ENCODE measurements at regions not wholly inside any gene's neighbourhood (a gene's known extent, or its start where the extent isn't known, plus 50 kb on each side); places are given as distances from the start of the nearest gene placed in this dataset.
"Not testable (repeated sequence)": the region's sequence is repeated elsewhere in the genome, so short reads cannot be mapped to it uniquely, and the experiment has no call there.

- DNase-seq (ENCODE audit: low spot score): no peak
Observed at GRCh38 chr6:50467931-50468330, 245.4 kb upstream of the TFAP2D start.

GRCh38 chr6:50471041-50471440, 242.3 kb upstream of the TFAP2D start:
- no peak for DNase-seq (ENCODE audit: low spot score)

GRCh38 chr6:50510361-50510760, 203.0 kb upstream of the TFAP2D start:
- no peak for DNase-seq (ENCODE audit: low spot score)

GRCh38 chr6:50520326-50521266, 192.7 kb upstream of the TFAP2D start:
- no peak for DNase-seq (ENCODE audit: low spot score)

GRCh38 chr6:50524341-50524740, 189.0 kb upstream of the TFAP2D start:
- no peak for DNase-seq (ENCODE audit: low spot score)

GRCh38 chr6:50527985-50528384, 185.3 kb upstream of the TFAP2D start:
- no peak for DNase-seq (ENCODE audit: low spot score)

GRCh38 chr6:50539447-50539846, 173.9 kb upstream of the TFAP2D start:
- DNase-seq (ENCODE audit: low spot score): no peak

- DNase-seq (ENCODE audit: low spot score): no peak
Observed at GRCh38 chr6:50541941-50542340, 171.4 kb upstream of the TFAP2D start.

GRCh38 chr6:50543666-50544065, 169.7 kb upstream of the TFAP2D start:
- no peak for DNase-seq (ENCODE audit: low spot score)

GRCh38 chr6:50549026-50549425, 164.3 kb upstream of the TFAP2D start:
- no peak for DNase-seq (ENCODE audit: low spot score)

GRCh38 chr6:50549475-50549874, 163.9 kb upstream of the TFAP2D start:
- DNase-seq (ENCODE audit: low spot score): no peak

- no peak for DNase-seq (ENCODE audit: low spot score)
Observed at GRCh38 chr6:50555982-50556381, 157.3 kb upstream of the TFAP2D start.

- DNase-seq (ENCODE audit: low spot score): no peak
Observed at GRCh38 chr6:50565004-50565403, 148.3 kb upstream of the TFAP2D start.

GRCh38 chr6:50571230-50571629, 142.1 kb upstream of the TFAP2D start:
- not testable (repeated sequence) for DNase-seq (ENCODE audit: low spot score)

- DNase-seq (ENCODE audit: low spot score): no peak
Observed at GRCh38 chr6:50585441-50586330, 127.6 kb upstream of the TFAP2D start.

- DNase-seq (ENCODE audit: low spot score): no peak
Observed at GRCh38 chr6:50586331-50586675, 127.0 kb upstream of the TFAP2D start.

GRCh38 chr6:50589751-50590470, 123.4 kb upstream of the TFAP2D start:
- DNase-seq (ENCODE audit: low spot score): no peak

GRCh38 chr6:50591135-50591534, 122.2 kb upstream of the TFAP2D start:
- DNase-seq (ENCODE audit: low spot score): peak; percentile 35

GRCh38 chr6:50600280-50600679, 113.0 kb upstream of the TFAP2D start:
- DNase-seq (ENCODE audit: low spot score): no peak

- peak; percentile 19 for DNase-seq (ENCODE audit: low spot score)
Observed at GRCh38 chr6:50602292-50602691, 111.0 kb upstream of the TFAP2D start.

- DNase-seq (ENCODE audit: low spot score): no peak
Observed at GRCh38 chr6:50608421-50608820, 104.9 kb upstream of the TFAP2D start.

- DNase-seq (ENCODE audit: low spot score): no peak
Observed at GRCh38 chr6:50610562-50610961, 102.8 kb upstream of the TFAP2D start.

Measured in iPS-NIHi11 (cell line).